NCI-H2227 treated with DMSO at 0.1 percent for 48 hours (cell line): ENCODE measurements at regions not wholly inside any gene's neighbourhood (a gene's known extent, or its start where the extent isn't known, plus 50 kb on each side); places are given as distances from the start of the nearest gene placed in this dataset.
A peak's percentile ranks its signal among the peaks of the same experiment; 100 is the strongest.
"Not testable (repeated sequence)": the region's sequence is repeated elsewhere in the genome, so short reads cannot be mapped to it uniquely, and the experiment has no call there.

Experiments
- DNase-seq: peaks from one replicate; lab custom pipeline; 2025; lab: John Stamatoyannopoulos, UW

DNA sequence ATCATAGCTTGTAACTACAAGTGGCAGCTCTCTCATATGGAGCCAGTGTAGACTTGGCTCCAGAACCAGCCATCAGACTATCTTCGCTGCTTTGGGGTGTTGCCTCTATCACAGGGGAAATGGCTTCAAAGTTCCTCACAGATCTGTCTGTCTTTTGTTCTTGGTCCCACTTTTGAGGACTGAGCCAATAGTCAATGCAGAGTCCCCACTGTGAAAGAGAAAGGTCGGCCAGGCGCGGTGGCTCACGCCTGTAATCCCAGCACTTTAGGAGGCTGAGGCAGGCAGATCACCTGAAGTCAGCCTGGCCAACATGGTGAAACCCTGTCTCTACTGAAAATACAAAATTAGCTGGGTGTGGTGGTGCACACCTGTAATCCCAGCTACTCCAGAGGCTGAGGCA is 86.9 kb upstream of the FZD7 start:
- not testable (repeated sequence) for DNase-seq

DNA sequence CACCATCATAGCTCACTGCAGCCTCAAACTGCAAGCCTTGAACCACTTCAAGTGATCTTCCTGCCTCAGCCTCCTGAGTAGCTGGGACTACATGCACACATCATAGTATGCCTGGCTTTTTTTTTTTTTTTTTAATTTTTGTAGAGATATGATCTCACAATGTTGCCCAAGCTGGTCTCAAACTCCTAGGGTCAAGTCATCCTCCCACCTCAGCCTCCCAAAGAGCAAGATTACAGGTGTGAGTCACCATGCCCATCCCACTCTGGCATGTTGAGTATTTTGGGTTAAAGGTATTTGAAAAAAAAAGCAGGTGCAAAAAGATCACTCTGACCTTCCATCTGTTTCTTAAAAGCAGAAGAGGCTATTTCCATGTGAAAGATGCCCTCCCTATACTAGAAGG is 86.4 kb upstream of the FZD7 start:
- no peak for DNase-seq

DNA sequence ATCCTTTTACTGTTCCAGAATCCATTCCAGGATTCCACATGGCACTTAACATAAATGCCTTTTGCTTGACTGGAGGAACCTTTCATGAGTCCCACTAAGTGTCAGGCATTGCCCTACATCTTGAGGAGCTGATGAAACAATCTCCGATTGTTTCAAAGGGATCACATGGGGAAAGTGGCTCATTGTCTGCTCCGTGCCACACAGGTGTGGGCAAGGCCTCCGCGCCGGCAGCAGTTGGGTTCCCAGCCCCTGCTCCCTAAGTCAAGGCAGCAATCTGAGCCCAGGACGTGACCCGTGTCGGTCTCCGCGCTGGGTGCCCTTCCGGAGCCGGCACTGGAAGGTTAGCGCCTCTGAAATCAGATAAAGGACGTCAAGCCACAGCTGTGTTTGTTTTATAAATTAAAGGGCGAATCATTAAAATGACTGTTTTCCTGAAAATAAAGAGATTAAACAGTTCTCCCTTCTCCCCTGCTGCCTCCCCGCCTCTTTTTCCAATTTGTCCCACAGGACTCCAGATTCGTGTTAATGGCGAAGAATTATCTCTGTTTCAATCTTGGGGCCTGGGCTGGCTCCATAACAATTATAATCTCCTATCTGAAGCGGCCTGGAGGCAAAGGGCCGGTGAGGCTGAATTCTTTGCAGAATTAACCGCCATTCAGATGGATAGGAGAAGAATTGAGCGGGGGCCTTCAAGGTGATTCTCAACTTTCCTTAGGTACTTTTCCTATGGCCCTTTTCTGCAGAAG is 84.3 kb upstream of the FZD7 start:
- peak; percentile 30 for DNase-seq

DNA sequence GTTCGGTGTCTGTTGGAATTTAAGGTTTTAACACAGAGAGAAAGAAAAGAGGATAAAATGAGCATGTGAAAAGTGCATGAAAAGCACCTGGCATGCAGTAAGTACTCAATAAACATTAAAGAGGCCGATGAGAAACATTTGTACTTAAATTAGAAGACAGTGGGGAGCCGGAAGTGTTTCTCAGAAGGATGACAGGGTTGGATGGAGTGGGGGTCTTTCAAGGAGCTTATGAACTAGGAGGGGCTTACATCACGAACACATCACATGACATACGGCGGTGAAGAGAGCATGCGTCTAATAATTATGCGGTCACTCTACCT is 83.8 kb upstream of the FZD7 start:
- DNase-seq, result no peak

DNA sequence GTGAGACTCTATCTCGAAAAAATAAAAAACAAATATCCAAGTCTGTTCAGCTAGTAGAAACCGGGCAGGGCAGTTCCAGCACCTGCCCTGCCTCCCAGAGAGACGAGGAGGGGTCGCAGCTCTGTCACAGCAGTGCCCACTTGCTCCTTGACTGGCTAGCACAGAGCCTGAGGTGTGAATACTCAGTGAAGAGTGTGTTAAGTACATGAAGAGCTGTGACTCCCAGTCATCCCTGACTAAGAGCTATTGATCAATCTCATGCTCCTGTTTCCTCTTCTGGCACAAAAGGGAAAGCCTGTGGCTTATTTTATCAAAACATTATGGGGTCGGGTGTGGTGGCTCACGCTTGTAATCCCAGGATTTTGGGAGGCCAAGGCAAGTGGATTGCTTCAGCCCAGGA is 83.0 kb upstream of the FZD7 start:
- no peak for DNase-seq

DNA sequence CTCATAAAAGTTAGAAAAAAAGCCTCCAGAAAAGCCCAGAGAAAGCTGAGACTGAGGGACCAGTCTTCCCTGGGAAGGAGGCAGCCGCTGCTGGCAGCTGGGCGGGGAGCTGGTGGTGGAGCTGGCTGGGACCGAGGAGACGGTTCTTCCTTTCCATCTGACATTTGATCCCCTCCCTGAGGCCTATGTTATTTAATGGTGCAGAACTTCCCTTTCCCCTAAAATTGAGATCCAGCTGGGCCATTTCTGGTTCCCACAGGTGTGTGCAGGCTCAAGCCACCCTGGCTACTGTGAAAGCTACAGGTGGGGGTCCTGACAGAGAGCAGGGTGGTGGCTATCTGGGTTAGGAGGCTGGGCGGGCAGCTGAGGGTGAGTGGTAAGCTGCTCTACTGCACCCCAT is 81.5 kb upstream of the FZD7 start:
- DNase-seq, result no peak

DNA sequence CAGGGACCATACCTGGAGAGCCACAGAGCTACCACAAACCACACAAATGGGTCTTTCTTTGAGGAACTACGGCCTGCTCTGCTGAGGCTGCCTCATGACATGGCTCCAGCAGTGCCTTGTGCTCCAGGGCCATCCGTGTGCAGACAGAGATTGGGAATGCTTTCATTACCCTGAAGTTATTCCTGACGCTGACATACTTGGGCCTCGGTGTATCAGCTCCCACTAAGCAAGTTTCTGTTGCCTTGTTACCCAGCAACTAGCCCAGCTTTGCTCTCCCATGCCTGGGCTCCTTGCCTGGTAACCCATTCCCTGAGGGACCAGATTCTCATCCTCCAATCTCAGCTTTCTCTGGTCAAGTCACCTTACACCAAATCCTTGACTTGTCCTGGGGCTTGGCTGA is 80.3 kb upstream of the FZD7 start:
- no peak for DNase-seq

DNA sequence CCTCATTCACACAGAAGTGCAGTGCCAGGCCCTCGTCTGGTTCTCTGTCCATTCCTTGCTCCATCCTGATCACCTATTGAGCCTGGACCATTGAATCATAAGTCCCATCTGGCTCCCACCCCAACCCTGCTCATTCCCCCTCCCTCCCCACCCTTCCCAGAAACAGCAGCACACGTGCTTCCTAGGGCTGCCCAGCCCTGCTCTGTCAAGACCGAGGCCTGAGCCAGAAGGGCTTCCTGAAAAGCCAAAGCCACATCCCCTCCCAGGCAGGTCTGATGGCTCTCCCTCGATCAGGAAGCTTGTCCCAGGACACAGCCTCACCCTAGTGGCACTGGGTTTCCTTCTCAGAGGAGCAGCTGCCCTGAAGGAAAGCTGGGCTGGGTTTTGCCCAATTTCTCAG is 79.8 kb upstream of the FZD7 start:
- DNase-seq, result no peak

DNA sequence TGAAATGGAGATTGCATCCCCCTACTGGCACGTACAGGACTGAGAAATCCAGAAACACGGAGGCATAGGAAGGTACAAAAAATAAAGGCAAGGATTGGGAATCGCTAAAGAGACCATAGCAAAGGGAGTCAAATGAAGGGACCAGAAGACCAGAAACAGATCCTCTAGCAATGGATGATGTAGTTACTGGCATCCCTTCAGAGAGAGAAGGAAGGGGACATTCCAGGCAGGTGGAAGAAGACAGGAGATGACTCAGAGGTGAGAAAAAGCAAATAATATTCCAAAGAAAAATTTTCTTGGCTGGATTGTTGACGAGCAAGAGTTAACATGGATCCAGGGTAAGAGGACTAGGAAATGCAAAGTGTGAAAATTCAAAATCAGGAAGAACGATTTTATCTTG is 78.4 kb upstream of the FZD7 start:
- no peak for DNase-seq

DNA sequence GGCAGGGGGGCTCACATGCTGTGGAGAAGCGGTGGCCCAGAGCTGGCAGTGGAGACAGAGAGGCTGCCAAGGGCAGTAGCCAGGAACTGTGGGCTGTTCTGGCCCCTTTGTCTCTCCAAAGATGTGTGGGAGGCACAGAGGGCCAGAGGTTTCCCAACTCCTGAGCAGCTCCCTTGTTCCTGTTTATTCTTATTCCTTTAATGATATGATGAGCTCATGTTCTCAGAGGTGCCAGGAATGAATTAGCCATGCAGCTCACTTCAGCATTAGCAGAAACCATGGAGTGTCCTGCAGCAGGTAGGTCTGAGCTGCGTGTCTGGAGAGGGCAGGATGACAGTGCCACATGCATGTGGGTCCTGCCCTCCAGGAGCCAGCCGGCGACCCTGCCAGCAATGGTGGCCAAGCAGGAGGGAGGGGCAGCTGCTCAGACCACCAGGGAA is 77.9 kb upstream of the FZD7 start:
- DNase-seq, result no peak

DNA sequence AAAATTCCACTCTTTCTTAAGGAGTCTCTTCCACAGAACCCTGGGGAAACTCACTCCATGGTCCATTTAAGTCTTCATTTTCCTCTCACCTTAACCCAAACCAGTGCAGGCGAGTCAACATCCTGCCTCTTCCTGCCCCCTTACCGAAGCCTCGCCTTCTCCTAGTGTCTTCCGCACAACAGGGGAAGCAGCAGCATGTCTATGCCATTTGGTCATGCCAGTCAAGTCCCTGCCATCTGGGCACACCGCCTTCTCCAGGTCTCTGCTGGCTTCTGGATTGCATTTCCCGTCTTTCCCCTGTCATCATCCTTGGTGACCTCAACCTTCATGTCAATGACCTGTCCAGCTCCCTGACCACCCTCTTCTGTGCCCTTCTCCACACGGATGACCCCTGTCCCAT is 77.3 kb upstream of the FZD7 start:
- DNase-seq, result no peak

DNA sequence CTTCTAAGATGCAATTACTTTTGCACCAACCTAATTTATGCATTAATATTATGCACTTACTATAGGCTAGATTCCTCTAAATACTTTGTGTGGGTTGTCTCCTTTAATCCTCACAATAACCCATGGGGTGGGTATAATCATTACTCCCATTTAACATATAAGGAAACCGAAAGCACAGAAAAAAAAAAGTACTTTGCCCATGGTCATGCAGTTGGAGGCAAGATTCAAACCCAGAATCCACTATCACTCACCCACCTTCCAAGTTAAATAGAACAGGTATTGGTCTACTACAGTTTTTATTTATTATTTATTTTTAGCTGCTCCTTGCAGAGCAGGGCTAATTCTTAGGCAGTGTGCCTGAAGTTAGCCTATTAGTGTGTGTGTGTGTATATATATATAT is 76.6 kb upstream of the FZD7 start:
- DNase-seq, result no peak

DNA sequence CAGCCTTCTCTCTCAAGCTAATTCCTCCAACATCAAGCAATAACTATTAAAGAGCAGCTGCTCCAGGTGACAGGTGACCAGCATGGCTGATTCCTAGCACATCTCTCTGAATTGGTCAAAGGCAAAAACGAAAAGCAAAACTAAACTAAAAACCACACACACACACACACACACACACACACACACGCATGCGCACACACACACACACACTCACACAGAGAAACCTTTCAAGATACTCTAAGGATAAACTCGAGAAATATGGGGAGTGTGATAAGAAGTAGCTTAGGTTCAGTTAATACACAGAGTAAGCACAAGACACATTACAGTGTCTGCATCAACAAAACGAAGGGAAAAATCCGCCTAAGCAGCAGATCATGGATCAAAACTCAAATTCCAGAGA is 74.5 kb upstream of the FZD7 start:
- DNase-seq, result no peak

DNA sequence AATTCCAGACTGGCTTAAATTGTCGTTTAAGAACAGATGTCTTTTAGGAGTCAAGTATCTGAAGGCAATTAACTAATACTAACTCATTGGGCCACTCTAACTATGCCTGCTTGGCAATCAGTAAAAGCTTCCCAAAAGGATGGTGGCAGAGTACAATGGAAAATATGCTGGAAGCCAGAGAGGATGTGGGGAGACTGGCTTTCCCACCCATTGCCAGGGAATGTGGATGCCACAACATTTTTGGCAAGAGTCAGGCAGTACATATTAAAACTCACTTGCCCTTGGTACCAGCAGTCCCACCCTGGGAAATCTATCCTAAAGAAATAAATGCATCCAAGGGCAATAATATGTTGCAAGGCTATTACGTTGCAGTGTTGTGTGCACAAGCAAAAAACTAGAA is 74.0 kb upstream of the FZD7 start:
- DNase-seq, result no peak

DNA sequence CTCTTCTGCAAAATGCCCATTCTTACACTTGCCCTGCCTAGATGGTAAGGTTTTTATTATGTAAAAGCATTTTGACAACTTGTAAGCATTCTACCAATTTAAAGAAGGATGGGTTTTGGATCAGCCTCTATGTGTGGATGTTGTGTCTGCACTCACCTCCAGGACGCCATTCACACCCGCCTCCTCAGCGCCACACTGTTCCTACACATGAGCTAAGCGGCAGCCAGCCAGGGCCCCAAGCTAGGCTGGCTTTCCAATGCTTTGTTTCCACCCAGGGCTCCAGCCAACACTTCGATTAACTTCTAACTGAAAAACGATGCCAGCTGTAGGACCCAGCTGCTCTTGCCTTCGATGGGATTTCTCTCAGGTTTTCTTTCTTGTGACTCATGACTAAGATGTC is 73.3 kb upstream of the FZD7 start:
- no peak for DNase-seq

DNA sequence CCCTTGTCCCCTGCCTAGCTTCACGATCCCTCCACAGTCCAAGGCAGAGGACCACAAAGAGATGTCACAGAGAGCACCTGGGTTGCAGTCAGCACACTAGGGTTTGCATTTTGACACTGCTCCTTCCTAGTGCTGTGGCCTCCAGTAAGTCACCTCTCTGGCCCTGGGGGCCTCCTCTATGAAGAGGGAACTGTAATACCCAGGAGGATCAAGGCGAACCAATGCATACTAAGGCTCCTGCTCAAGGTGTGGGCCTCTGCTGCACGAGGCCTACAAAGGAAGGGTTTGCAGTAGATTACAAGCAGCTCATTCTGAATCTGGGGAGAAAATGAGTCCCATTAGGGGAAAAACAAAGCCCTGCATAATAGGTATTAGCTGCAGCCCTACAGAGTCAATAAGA is 72.3 kb upstream of the FZD7 start:
- no peak for DNase-seq

DNA sequence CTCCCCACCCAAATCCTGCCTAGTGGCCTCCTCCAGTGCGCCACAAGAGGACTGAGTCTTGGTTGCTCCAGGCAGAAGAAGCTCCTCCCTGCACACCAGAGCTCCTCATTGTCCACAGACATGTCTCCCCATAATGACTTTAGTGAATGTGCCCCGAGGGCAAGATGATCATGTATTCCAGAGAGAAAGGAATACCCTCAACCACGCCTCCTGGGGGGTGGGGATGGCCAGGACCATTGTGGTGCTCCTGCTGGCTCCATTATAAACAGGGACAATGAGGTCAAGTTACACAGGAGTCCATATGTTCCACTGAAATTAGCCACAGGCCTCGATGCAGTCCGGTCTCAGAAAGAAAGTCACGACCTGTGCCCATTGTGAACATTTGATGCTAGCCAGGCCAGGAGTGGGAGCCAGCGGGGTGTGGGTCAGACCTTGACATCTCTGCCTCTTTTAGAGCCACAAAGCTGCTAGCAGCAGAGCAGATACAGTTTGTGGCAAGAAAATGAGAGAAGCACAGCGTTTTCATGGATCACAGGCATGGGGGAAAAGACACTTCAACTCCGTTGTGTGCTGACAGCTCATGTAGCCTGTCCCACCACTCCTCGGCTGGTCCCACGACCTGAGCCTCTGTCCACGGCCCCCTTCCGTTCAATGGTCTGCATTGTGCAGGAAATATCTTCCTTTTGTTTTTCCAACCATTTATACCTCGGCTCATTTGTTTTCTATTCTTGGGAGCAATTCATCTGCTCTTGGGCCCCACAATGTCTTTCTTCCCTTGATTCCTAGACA is 70.7 kb upstream of the FZD7 start:
- no peak for DNase-seq

DNA sequence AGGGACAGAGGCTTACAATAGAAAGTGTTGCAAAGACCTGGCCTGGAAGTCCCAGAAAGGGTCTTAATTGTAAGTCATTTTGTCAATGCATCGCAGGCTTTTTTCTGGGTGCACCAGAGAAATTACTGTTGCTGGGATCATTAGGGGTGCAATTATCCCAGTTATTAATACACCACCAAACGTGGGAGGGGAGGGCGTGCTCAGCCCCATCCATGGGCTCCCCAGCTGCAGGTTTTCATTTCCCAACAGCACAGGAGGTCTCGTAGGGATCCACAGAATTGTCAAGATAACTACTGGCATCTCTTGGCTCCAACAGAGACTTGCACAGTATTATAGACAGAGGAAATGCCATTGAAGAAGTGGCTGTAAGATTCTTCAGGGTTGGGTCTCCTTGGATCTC is 69.6 kb upstream of the FZD7 start:
- no peak for DNase-seq

DNA sequence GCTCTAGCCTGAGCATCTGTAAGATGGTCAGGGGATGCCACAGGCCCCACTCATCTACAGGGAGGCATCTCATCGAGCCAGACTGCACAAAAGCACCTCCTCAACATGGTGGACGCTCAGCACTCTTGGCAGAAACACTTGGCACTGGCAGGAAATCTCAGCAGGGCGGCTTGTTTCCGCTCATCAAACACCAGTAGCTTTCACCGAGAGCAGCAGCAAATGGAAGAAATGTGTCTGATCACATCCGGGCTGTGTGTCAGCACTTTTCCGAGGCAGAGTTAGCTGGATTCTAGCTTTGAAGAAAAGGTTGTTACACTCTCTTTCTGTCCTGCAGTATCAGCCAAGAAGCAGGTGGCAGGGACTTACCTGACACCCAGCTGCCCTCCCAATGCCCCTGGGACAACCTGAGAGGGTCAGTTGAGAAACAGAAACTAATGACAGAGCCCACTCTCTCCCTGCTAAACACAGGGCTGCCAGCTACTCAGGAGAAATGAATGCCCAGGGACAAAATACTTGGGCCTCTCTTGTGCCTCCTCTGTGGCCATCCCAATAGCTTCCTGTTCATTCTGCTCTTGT is 68.9 kb upstream of the FZD7 start:
- no peak for DNase-seq

DNA sequence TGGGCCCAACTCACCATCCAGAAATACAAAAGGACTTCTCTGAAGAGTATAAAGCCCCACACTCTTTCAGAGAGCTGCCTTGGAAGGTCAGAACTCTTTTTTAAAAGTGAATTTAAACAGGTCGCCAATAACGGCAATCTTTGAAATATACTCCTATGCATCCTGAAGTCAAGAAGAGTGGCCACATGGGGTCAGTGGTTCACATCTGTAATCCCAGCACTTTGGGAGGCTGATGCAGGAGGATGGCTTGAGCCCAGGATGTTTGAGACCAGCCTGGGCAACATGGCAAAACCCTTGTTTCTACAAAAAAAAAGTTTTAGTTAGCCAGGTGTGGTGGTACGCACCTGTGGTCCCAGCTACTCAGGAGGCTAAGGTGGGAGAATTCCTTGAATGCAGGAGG is 68.1 kb upstream of the FZD7 start:
- DNase-seq, result no peak

DNA sequence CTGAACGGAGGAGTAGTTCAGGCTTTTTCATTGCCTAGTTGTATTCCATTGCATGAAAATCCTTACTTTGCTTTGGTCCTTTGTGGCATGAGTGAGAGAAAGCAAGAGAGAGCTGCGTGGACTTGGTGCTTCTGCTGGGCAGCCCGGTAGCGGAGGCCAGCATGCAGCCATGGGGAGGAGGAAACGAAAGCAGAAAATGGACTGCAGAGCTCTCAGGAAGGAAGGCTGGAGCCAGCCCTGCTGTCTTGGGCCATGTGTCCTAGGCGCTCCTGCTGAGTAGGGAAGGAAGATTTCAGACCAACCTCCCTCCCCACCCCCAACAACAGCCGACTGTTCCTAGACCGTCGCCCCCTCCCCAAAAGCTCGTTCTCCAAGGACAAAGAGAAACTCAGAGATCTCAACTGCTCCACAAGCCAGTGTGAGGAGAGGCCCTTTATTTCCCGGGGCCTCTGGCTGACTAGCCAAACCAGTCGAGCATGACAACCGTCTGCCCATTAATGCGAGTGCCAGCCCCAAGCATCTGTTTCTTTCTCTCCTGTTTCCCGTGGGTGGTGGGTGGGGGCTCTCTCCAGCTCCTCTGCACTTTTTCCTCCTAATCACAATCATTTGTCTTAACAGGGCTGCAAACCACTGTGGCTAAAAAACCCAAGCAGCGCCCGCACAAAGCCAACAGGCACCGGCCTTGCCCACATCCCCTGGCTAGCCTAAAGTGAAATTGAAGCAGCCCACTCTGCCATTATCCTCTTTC is 66.8 kb upstream of the FZD7 start:
- no peak for DNase-seq

DNA sequence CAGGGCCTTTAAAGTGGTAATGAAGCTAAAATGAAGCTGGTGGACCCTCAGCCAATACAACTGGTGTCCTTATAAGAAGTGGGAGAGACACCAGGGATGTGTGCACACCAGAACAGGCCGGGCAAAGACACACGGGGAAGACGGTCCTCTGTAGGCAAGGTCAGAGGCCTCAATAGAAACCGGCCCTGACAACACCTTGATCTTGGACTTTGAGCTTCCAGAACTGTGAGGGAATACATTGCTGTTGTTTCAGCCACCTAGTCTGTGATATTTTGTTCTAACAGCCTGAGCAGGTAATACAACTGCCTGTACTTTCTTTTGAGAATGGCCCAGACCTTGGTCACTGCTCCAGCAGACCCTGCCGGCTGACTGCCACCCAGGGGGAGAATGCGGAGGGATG is 65.6 kb upstream of the FZD7 start:
- DNase-seq, result no peak

DNA sequence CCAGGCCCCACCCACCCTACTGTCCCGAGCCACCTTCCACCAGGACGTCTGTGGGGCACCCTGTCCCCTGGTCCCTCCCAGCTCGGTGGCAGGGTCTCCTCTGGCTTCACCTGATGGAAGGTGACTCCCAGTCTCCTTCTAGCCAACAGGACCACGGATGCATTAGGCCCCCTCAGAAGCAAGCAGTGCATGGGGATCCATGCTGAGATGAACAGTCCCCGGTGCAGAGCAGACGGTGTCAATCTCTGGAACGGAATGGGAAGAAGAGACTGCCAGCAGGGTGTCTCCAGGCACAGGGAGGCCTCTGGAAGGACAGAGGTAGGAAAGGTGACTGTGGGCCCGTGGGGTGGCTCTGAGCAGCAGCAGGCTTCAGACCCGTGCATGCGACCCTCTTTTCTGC is 65.2 kb upstream of the FZD7 start:
- DNase-seq, result no peak
